ENCODE measurements at regions not wholly inside any gene's neighbourhood (a gene's known extent, or its start where the extent isn't known, plus 50 kb on each side); places are given as distances from the start of the nearest gene placed in this dataset.

DNA sequence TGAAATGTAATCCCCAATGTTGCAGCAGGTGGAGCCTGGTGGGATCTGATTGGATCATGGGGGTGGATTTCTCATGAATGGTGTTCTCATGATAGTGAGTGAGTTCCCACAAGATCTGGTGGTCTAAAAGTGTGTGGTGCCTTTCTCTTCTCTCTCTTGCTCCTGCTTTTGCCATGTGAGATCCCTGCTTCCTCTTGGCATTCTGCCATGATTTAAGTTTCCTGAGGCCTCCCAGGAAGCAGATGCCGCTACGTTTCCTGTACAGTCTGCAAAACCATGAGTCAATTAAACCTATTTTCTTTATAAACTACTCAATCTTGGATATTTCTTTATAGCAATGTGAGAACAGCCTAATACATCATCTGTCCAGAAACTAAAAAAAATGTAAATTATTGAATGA lies 298.3 kb downstream of the MEX3B start:
- intact Hi-C loops (cut with DNase I), result no loop called here
- Histone ChIP-seq H3K9me3 (no peaks in the 10 kb centered on the region), H3K36me3 (no peaks in the 10 kb centered on the region), H3K4me3 (no peak overlapping the region), H3K4me1 (no peaks in the 10 kb centered on the region), H3K27me3 (no peaks in the 10 kb centered on the region), H3K27ac (no peak overlapping the region)
- 30% methylated on average over 2 of the region's 2 CpGs for WGBS (ENCODE audit: insufficient coverage, low coverage, low lambda C conversion rate, missing lambda C conversion rate)
- TF ChIP-seq, protein P1, sequence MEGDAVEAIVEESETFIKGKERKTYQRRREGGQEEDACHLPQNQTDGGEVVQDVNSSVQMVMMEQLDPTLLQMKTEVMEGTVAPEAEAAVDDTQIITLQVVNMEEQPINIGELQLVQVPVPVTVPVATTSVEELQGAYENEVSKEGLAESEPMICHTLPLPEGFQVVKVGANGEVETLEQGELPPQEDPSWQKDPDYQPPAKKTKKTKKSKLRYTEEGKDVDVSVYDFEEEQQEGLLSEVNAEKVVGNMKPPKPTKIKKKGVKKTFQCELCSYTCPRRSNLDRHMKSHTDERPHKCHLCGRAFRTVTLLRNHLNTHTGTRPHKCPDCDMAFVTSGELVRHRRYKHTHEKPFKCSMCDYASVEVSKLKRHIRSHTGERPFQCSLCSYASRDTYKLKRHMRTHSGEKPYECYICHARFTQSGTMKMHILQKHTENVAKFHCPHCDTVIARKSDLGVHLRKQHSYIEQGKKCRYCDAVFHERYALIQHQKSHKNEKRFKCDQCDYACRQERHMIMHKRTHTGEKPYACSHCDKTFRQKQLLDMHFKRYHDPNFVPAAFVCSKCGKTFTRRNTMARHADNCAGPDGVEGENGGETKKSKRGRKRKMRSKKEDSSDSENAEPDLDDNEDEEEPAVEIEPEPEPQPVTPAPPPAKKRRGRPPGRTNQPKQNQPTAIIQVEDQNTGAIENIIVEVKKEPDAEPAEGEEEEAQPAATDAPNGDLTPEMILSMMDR (IDR thresholded peaks at IDR 0.05), result no peak
- TF ChIP-seq POLR2A (IDR thresholded peaks at IDR 0.05), result no peak
- DNase-seq (no peak), ATAC-seq (no peak)

DNA sequence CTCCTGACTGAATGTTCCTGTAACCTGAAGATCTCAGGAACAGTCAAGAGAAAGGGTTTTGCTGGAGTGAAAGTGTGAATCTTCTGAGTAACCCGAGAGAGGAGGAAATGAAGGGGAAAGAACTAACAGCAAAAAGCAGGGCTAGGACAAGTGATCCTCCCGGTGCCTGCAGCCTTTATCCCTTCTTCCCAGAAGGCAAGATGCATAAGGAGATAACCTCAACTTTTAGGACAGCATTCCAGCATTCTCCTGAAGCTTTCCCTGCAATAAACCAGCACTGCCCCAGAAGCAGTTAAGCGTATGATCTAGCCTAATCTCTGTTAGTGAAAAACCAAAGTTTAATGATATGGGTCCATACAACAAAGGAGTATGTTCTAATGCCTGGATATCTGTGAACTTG lies 298.8 kb downstream of the MEX3B start:
- intact Hi-C loops (cut with DNase I), result no loop called here
- DNase-seq (no peak), ATAC-seq (no peak)
- 18% methylated on average over 2 of the region's 3 CpGs for WGBS (ENCODE audit: insufficient coverage, low coverage, low lambda C conversion rate, missing lambda C conversion rate)
- Histone ChIP-seq H3K9me3 (no peaks in the 10 kb centered on the region), H3K4me3 (no peak overlapping the region), H3K27ac (no peak overlapping the region), H3K4me1 (no peaks in the 10 kb centered on the region), H3K27me3 (no peaks in the 10 kb centered on the region), H3K36me3 (no peaks in the 10 kb centered on the region)
- TF ChIP-seq, protein P1 (IDR thresholded peaks at IDR 0.05), result no peak
- TF ChIP-seq POLR2A (IDR thresholded peaks at IDR 0.05), result no peak

DNA sequence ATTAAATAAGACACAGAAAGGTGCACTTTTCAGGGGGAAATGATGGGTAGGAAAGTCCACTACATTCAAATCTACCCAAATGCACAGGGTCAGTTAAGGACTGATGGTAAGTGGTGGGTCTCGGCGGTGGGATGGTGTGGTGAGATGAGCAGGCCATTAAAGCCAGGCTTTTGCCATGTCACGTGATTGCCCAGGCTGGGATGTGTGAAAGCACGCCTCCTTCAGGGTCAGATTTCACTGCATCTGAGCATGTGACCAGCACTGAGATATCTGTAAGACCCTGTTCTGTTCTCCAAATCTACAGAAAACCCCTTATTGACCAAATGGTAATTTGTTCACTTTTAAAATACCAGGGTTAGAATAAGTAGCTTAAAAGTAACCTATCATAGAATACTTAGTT lies 301.5 kb downstream of the MEX3B start:
- Histone ChIP-seq H3K27ac (no peak overlapping the region), H3K36me3 (no peaks in the 10 kb centered on the region), H3K27me3 (no peaks in the 10 kb centered on the region), H3K9me3 (no peaks in the 10 kb centered on the region), H3K4me1 (no peaks in the 10 kb centered on the region), H3K4me3 (no peak overlapping the region)
- no peak for ATAC-seq
- TF ChIP-seq, protein P1 (IDR thresholded peaks at IDR 0.05), result no peak
- TF ChIP-seq POLR2A (IDR thresholded peaks at IDR 0.05), result no peak
- no peak for DNase-seq
- intact Hi-C loops (cut with DNase I), result no loop called here
- WGBS (ENCODE audit: insufficient coverage, low coverage, low lambda C conversion rate, missing lambda C conversion rate), result no CpG with 5 or more reads among the region's 4 CpGs

DNA sequence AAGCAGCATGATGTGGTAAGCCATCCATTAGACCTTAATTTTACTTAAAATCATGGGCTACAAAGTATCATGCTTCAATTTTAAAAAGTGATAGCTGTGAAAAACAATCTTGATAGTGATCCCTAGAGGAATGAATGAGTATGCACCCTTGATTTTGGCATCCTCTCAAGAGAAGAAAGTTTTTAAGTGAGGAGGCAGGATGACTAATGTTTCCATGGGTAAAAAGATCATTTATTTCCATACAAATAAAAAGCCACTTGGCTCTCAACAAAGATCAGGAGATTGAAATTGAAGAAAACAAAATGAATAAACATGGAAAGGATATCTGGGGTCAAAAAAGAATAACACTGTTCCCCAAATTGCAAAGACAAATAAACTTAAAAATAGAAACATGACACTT lies 305.4 kb downstream of the MEX3B start:
- Histone ChIP-seq H3K27ac (no peak overlapping the region), H3K4me1 (no peaks in the 10 kb centered on the region), H3K9me3 (no peaks in the 10 kb centered on the region), H3K36me3 (no peaks in the 10 kb centered on the region), H3K4me3 (no peak overlapping the region), H3K27me3 (no peaks in the 10 kb centered on the region)
- intact Hi-C loops (cut with DNase I), result no loop called here
- DNase-seq (no peak), ATAC-seq (no peak)
- TF ChIP-seq POLR2A (IDR thresholded peaks at IDR 0.05), result no peak
- TF ChIP-seq, protein P1 (IDR thresholded peaks at IDR 0.05), result no peak

DNA sequence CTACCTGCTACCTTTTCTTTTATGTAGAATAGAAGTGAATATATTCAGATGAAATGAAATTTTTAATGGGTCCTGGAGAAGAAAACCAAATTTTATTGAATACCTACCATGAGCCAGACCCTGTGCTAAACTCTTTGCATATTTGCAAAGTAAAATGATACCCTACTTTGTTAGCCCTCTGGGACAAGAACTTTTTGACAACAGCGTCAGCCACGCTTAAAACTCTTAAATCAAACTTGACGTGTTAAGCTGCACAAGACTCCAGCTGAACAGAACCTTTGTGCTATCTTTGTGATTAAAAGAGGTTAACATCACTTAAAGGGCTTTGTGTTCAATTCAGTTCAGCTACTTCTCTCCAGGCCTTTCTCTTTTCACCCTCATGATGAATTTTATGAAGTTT lies 316.5 kb downstream of the MEX3B start:
- DNase-seq (no peak), ATAC-seq (no peak)
- intact Hi-C loops (cut with DNase I), result no loop called here
- TF ChIP-seq POLR2A (IDR thresholded peaks at IDR 0.05), result no peak
- TF ChIP-seq, protein P1 (IDR thresholded peaks at IDR 0.05), result no peak
- H3K4me3 ChIP-seq, result no peak overlapping the region
- H3K4me1 ChIP-seq, result no peaks in the 10 kb centered on the region
- H3K36me3 ChIP-seq, result no peaks in the 10 kb centered on the region
- H3K9me3 ChIP-seq, result no peaks in the 10 kb centered on the region
- 73% methylated on average over 3 of the region's 3 CpGs for WGBS (ENCODE audit: insufficient coverage, low coverage, low lambda C conversion rate, missing lambda C conversion rate)
- no peak overlapping the region for H3K27ac ChIP-seq
- H3K27me3 ChIP-seq, result no peaks in the 10 kb centered on the region

All from right lobe of liver (tissue), 6 donors.